WI38 (cell line): ENCODE measurements at regions not wholly inside any gene's neighbourhood (a gene's known extent, or its start where the extent isn't known, plus 50 kb on each side); places are given as distances from the start of the nearest gene placed in this dataset.

Experiments
- H3K4me3 ChIP-seq: 2 replicates; pipeline ENCODE4 v1.5.1; 2011; ENCODE audit warnings: low read depth, mild to moderate bottlenecking, control low read depth, low read length
- TF ChIP-seq, protein P1 (sequence below): IDR thresholded peaks from 2 replicates; pipeline ENCODE4 v1.5.1; 2012; ENCODE audit warnings: low read depth, mild to moderate bottlenecking, control low read depth, low read length

DNA sequence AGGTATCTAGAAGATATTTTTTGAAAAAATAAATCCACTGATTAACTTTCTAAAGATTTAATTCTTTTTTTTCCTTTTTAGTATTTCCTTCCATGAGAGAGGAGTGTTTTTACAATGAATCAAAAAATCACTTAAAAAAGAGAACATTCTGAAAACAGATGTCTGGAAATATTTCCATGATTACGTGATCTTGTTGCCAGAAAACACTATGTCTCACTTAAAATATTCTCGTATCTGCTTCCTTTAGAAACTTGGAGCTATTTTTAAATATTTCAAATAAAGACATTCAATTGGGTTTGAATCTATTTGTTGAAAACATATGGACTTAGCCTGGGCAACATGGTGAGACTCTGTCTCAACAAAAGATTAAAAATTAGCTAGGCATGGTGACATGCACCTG, 232.8 kb upstream of the RASGEF1B start:
- TF ChIP-seq, protein P1, sequence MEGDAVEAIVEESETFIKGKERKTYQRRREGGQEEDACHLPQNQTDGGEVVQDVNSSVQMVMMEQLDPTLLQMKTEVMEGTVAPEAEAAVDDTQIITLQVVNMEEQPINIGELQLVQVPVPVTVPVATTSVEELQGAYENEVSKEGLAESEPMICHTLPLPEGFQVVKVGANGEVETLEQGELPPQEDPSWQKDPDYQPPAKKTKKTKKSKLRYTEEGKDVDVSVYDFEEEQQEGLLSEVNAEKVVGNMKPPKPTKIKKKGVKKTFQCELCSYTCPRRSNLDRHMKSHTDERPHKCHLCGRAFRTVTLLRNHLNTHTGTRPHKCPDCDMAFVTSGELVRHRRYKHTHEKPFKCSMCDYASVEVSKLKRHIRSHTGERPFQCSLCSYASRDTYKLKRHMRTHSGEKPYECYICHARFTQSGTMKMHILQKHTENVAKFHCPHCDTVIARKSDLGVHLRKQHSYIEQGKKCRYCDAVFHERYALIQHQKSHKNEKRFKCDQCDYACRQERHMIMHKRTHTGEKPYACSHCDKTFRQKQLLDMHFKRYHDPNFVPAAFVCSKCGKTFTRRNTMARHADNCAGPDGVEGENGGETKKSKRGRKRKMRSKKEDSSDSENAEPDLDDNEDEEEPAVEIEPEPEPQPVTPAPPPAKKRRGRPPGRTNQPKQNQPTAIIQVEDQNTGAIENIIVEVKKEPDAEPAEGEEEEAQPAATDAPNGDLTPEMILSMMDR: no peak
- no peak overlapping the region for H3K4me3 ChIP-seq

- TF ChIP-seq, protein P1: no peak
- no peak overlapping the region for H3K4me3 ChIP-seq
These were observed 228.5 kb upstream of the RASGEF1B start for GRCh38 chr4:81700189-81700588.

DNA sequence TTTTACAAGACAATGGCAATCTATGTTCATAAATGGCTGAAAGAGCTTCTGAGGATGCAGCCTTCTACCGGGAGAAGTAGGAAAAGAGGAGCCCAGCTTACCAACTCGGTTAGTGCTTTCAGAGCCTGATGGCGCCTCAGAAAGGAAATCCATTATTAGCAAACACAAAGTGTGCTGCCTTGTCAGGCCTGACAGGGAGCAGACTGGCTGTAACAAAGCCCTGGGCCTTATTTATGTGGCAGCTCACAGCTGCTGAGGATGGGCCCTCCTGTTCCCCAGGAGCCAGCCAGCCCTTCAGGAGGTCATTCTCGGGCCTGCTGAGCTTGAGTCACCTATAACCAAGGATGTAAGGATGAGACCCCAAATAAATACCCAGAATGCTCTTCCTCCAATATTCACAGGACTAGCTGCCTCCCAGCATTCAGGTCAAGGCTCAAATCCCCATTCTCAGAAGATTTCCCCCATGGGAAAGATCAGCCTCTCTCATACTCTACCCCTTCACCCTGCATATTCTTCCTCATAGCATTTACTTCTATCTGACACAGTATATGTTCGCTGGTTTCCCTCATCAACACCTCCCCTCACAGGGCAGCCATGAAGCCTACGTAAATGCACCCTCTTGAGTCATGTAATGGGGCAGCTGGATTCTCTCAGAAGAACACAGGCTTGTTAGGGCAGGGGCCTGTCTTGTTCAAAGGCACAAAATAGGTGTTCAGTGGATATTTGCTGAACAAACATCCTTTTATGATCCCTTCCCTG, 227.0 kb upstream of the RASGEF1B start:
- H3K4me3 ChIP-seq: no peak overlapping the region
- TF ChIP-seq, protein P1: no peak

- H3K4me3 ChIP-seq: no peak overlapping the region
- TF ChIP-seq, protein P1: no peak
These were observed 222.6 kb upstream of the RASGEF1B start for GRCh38 chr4:81694176-81694913.

- H3K4me3 ChIP-seq: no peak overlapping the region
- TF ChIP-seq, protein P1: no peak
These were observed 219.2 kb upstream of the RASGEF1B start for GRCh38 chr4:81690871-81691270.

DNA sequence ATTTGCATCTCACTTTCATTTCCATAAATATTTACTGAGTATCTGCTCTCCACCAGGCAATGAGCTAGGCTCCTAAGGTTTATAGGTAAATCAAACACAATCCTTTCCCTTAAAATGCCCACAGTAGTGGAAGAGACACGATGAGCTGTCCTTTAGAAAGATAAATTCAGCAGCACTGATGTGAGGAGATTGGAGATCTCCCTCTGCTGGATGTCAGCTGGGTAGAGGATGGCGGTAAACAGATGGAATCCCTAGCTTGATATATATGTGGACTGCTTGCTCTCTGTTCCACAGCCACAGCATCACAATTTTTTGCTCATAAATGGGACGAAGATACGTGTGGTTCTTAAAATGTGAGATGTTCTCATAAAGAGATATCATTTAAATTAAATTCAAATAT, 216.4 kb upstream of the RASGEF1B start:
- TF ChIP-seq, protein P1: no peak
- H3K4me3 ChIP-seq: no peak overlapping the region

DNA sequence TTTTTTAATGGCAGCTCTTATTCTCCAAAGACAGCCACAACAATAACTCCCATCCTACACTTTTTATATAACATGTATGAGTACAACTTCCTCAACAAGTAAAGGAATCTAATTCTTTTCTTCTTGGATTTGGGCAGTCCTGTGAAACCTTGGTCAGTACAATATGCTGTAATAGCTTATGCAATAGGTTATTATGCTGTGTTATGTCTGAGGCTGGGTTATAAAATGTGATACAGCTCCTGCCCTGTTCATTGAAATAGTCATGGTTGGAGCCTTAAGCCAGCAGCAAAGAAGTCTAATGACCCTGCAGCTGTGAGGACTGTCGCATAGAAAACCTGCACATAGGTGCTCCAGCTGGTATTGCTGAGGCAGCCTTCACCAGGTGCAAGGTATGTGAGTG, 215.8 kb upstream of the RASGEF1B start:
- H3K4me3 ChIP-seq: no peak overlapping the region
- TF ChIP-seq, protein P1: no peak
